Ishikawa (cell line): ENCODE measurements at regions not wholly inside any gene's neighbourhood (a gene's known extent, or its start where the extent isn't known, plus 50 kb on each side); places are given as distances from the start of the nearest gene placed in this dataset.

Source experiments
- CEBPB ChIP-seq: IDR thresholded peaks from 2 replicates; pipeline ENCODE4 v1.6.1; 2012
- EGR1 ChIP-seq: IDR thresholded peaks from 2 replicates; pipeline ENCODE4 v1.6.1; 2012
- EP300 ChIP-seq: IDR thresholded peaks from 2 replicates; pipeline ENCODE4 v1.6.1; 2012; ENCODE audit warnings: borderline replicate concordance
- FOXM1 ChIP-seq: IDR thresholded peaks from 2 replicates; pipeline ENCODE4 v1.6.1; 2012; ENCODE audit warnings: low read depth, borderline replicate concordance
- RAD21 ChIP-seq: IDR thresholded peaks from 2 replicates; pipeline ENCODE4 v1.6.1; 2012; ENCODE audit warnings: low read depth
- TEAD4 ChIP-seq: IDR thresholded peaks from 2 replicates; pipeline ENCODE4 v1.6.1; 2012
- YY1 ChIP-seq: IDR thresholded peaks from 2 replicates; pipeline ENCODE4 v1.6.1; 2012; ENCODE audit warnings: low read depth
- TF ChIP-seq, protein P1 (sequence below): IDR thresholded peaks from 2 replicates; pipeline ENCODE4 v1.6.1; 2012; ENCODE audit warnings: low read depth, mild to moderate bottlenecking
- TF ChIP-seq, protein P2 (sequence below): IDR thresholded peaks from 2 replicates; pipeline ENCODE4 v1.6.1; 2012

DNA sequence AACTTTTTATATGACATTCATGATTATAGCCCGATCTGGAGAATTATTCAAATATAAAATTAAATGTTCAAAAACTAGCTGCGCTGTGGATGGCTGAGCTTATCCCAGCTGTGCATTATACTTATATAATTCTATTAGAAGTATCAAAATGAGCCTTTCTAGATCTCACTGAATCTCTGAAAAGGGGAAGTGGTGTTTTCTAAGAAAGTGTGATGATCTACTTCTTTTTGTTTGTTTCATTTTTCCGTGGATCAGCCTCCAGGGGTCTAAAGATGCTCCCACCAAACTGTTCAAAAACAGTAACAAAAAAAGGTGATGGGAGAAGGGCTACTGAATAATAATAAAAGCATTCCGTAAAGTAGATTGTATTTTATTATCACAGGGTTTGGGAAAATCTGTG lies 411.3 kb upstream of the PSMD7 start:
- TF ChIP-seq TEAD4 (no peak), EP300 (no peak), RAD21 (no peak), EGR1 (no peak), YY1 (no peak), CEBPB (no peak), FOXM1 (no peak)
- TF ChIP-seq, protein P1, sequence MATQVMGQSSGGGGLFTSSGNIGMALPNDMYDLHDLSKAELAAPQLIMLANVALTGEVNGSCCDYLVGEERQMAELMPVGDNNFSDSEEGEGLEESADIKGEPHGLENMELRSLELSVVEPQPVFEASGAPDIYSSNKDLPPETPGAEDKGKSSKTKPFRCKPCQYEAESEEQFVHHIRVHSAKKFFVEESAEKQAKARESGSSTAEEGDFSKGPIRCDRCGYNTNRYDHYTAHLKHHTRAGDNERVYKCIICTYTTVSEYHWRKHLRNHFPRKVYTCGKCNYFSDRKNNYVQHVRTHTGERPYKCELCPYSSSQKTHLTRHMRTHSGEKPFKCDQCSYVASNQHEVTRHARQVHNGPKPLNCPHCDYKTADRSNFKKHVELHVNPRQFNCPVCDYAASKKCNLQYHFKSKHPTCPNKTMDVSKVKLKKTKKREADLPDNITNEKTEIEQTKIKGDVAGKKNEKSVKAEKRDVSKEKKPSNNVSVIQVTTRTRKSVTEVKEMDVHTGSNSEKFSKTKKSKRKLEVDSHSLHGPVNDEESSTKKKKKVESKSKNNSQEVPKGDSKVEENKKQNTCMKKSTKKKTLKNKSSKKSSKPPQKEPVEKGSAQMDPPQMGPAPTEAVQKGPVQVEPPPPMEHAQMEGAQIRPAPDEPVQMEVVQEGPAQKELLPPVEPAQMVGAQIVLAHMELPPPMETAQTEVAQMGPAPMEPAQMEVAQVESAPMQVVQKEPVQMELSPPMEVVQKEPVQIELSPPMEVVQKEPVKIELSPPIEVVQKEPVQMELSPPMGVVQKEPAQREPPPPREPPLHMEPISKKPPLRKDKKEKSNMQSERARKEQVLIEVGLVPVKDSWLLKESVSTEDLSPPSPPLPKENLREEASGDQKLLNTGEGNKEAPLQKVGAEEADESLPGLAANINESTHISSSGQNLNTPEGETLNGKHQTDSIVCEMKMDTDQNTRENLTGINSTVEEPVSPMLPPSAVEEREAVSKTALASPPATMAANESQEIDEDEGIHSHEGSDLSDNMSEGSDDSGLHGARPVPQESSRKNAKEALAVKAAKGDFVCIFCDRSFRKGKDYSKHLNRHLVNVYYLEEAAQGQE: no peak
- TF ChIP-seq, protein P2, sequence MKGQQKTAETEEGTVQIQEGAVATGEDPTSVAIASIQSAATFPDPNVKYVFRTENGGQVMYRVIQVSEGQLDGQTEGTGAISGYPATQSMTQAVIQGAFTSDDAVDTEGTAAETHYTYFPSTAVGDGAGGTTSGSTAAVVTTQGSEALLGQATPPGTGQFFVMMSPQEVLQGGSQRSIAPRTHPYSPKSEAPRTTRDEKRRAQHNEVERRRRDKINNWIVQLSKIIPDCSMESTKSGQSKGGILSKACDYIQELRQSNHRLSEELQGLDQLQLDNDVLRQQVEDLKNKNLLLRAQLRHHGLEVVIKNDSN: no peak
